ENCODE measurements at regions not wholly inside any gene's neighbourhood (a gene's known extent, or its start where the extent isn't known, plus 50 kb on each side); places are given as distances from the start of the nearest gene placed in this dataset.

DNA sequence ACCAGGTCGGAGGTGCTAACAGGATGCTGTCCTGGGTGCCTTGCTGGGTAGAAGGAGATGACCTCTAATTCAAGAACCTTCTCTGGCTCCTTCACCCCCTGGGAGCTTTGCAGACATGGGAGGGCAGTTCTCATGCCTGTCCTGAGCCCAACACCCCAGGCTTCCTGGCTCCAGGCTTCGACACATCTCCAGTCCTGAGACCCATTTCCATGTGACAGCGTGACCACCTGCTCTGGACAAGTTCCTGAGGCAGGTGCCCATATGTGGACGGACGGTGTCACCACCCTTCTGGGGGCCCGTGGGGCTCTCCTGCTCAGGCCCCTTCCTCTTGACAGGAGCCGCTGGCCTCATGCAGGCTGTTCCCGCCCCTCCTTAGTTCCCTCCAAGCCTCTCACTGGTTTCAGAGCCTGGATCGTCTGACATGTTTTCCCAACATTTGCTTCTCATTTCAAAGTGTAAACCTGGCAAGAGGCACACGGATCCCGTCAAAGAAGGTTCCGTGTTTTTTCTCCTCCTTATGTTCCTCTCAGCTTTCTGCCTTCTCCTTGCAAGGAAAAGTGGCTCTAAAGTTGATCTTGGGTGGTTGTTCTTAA, 291.9 kb upstream of the RTL1 start:
- H3K4me3 ChIP-seq (replicated peaks in 1 of 3; ENCODE audit: insufficient read depth in 1 of 3, low read depth in 2 of 3, low read length in 3 of 3): no peak overlapping the region
- H3K36me3 ChIP-seq (replicated peaks in 1 of 2; ENCODE audit: control insufficient read depth in 1 of 2, insufficient read depth in 2 of 2, low read length in 2 of 2): no peaks in the 10 kb centered on the region
- POLR2A ChIA-PET: no interaction called here
- in situ Hi-C loops (cut with HindIII; ENCODE audit: extremely low pct_ligation_motif_present, low pct_unique_long_range_greater_than_20kb) (no loop called here), intact Hi-C loops (cut with micrococcal nuclease; ENCODE audit: unreplicated experiment) (loop anchor here (1.0 kb wide), 1 partner anchor 25 kb away; no protein-coding TSS in a partner anchor)
- no peaks in the 10 kb centered on the region for H3K9me3 ChIP-seq (ENCODE audit: low read length)
- 25% methylated on average over 9 of the region's 12 CpGs for WGBS (ENCODE audit: low lambda C conversion rate)
- no peaks in the 10 kb centered on the region for H3K4me1 ChIP-seq (ENCODE audit: insufficient read depth, low read length)
- H3K79me2 ChIP-seq (ENCODE audit: insufficient read depth, low read length): no peaks in the 10 kb centered on the region
- H3K4me2 ChIP-seq (ENCODE audit: low read depth, low read length): no peak overlapping the region
- no TSS peak for BruUV-seq (replicated peaks)
- TF ChIP-seq ZNF136 (CRISPR knock-in tag; IDR thresholded peaks at IDR 0.05; ENCODE audit: low read depth) (no peak), ARID2 (CRISPR knock-in tag; IDR thresholded peaks at IDR 0.05; ENCODE audit: borderline replicate concordance) (no peak), ZNF510 (CRISPR knock-in tag; IDR thresholded peaks at IDR 0.05; ENCODE audit: low read depth) (no peak), ETV5 (CRISPR knock-in tag; IDR thresholded peaks at IDR 0.05; ENCODE audit: borderline replicate concordance) (no peak), ZNF33B (CRISPR knock-in tag; IDR thresholded peaks at IDR 0.05) (no peak), CENPBD1 (CRISPR knock-in tag; IDR thresholded peaks at IDR 0.05; ENCODE audit: borderline replicate concordance, low read depth) (no peak), DRAP1 (CRISPR knock-in tag; IDR thresholded peaks at IDR 0.05) (no peak)
- no peak overlapping the region for H3K9ac ChIP-seq (ENCODE audit: insufficient read depth, low read depth, low read length)
- no peaks in the 10 kb centered on the region for H4K20me1 ChIP-seq (ENCODE audit: insufficient read depth, low read length)
- H3K27ac ChIP-seq (ENCODE audit: extremely low read length, insufficient read depth, low read length): no peak overlapping the region
- DNase-seq (ENCODE audit: low spot score): no peak
- no peak overlapping the region for H2AFZ ChIP-seq (ENCODE audit: low read length)
- FAIRE-seq: no peak
- CTCF ChIA-PET (ENCODE audit: low intra/inter-chr PET ratio, low total read pairs): no interaction called here
- ATAC-seq: no peak
- H3K27me3 ChIP-seq (ENCODE audit: control insufficient read depth in 1 of 2, insufficient read depth in 2 of 2, low read length in 2 of 2): peaks cover 16 to 55% of the 10 kb centered on the region in 2 experiments
